ENCODE measurements at regions not wholly inside any gene's neighbourhood (a gene's known extent, or its start where the extent isn't known, plus 50 kb on each side); places are given as distances from the start of the nearest gene placed in this dataset.

GRCh38 chr2:120620025-120620793 lies 115.5 kb upstream of the GLI2 start (continued):
- TF ChIP-seq NRF1 (IDR thresholded peaks at IDR 0.05; ENCODE audit: low read depth, low read length) = no peak
